Ovary (tissue), 7 donors: ENCODE measurements at regions not wholly inside any gene's neighbourhood (a gene's known extent, or its start where the extent isn't known, plus 50 kb on each side); places are given as distances from the start of the nearest gene placed in this dataset.

Experiments
- DNase-seq, 5 donors: peaks; one replicate each; pipeline ENCODE4 v3.0.0-alpha.2; 2019 to 2020
- H3K27ac ChIP-seq, 2 donors: fragments of 200-600 bp; one replicate each; pipeline versions ENCODE4 v1.5.1 to v1.8.0; 2019 to 2022
- H3K27me3 ChIP-seq: fragments of 200-600 bp; one replicate; pipeline ENCODE4 v1.8.0; 2022
- H3K36me3 ChIP-seq: fragments of 200-600 bp; sonication (generic); one replicate; pipeline ENCODE4 v1.5.1; 2019
- H3K4me1 ChIP-seq: one replicate; pipeline ENCODE4 v1.8.1; 2013; ENCODE audit warnings: mild to moderate bottlenecking, moderate library complexity; ENCODE audit not compliant: insufficient read depth
- H3K4me3 ChIP-seq: fragments of 200-600 bp; sonication (generic); one replicate; pipeline ENCODE4 v1.5.1; 2017
- H3K9me3 ChIP-seq, 2 donors: fragments of 200-600 bp in 1 of 2; sonication (generic) in 1 of 2; one replicate each; pipeline versions ENCODE4 v1.5.1 to v1.8.1; 2013 to 2019; ENCODE audit warnings: mild to moderate bottlenecking in 1 of 2, moderate library complexity in 1 of 2
- EP300 ChIP-seq: sonication (generic); formaldehyde crosslinking; IDR thresholded peaks from one replicate; pipeline ENCODE4 v1.6.1; 2017; ENCODE audit warnings: antibody characterized with exemption
- POLR2A ChIP-seq: fragments of 450-650 bp; IDR thresholded peaks from one replicate; pipeline ENCODE4 v1.6.1; 2017; ENCODE audit warnings: antibody characterized with exemption, mild to moderate bottlenecking, moderate library complexity
- WGBS, 3 donors: extraction: QIAGEN DNeasy Blood & Tissue Kit in 1 of 3; methylation state at CpG; one replicate each; pipeline versions ENCODE4 v1.1.5 to v1.1.7; 2013 to 2017; 5-methylcytosine and 5-hydroxymethylcytosine counted together
- intact Hi-C, 4 donors: fragments of 100-400 bp; cut with DNase I; formaldehyde crosslinking; loops; one replicate each; pipeline versions ENCODE4 v1.11.0 to v1.15.1; 2022 to 2023
- TF ChIP-seq, protein P1 (sequence below), 3 donors: fragments of 450-650 bp in 2 of 3; fragments of 200-600 bp in 1 of 3; IDR thresholded peaks; one replicate each; pipeline versions ENCODE4 v1.5.1 to v1.8.0; 2016 to 2022; ENCODE audit warnings: antibody characterized with exemption in 3 of 3, mild to moderate bottlenecking in 1 of 3
- donor health status: DM: no; HTN: no; CAD: no; lungs with moderate emphysema.
- donor health status: DM: no; HTN: no; CAD: no.
- donor health status: Bipolar disorder and iron deficiency.
- donor health status: DM: no; HTN: no; CAD: no.
- donor health status: DM: yes; HTN: yes; CAD: no.

DNA sequence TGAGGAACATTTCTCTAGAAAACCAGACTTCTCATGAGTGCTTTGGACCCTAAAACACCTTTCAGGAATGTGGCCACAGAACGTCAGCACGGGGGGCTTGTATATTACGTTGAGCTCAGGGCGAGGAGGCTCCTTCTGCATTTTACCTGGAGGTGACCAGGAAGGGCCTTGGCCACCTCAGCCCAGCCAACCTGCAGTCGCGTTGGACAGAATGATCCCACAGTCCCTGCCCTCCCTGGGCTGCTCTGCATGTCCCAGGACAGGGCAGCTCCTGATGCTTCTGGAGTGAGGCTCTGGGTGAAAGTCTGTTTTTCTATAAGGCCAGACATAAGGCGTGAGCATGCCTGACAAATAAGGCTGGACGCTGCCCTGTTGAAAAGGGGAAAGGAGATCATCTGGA, 121.9 kb downstream of the NDUFA10 start:
- Histone ChIP-seq H3K9me3 (no peaks in the 10 kb centered on the region), H3K4me3 (no peak overlapping the region), H3K27ac (no peak overlapping the region), H3K27me3 (no peaks in the 10 kb centered on the region), H3K4me1 (no peaks in the 10 kb centered on the region), H3K36me3 (no peaks in the 10 kb centered on the region)
- 70 to 74% (median 70%) methylated on average over 8 of the region's 8 CpGs for WGBS, 3 donors
- DNase-seq: no peak
- TF ChIP-seq EP300 (no peak), POLR2A (no peak)
- TF ChIP-seq, protein P1, sequence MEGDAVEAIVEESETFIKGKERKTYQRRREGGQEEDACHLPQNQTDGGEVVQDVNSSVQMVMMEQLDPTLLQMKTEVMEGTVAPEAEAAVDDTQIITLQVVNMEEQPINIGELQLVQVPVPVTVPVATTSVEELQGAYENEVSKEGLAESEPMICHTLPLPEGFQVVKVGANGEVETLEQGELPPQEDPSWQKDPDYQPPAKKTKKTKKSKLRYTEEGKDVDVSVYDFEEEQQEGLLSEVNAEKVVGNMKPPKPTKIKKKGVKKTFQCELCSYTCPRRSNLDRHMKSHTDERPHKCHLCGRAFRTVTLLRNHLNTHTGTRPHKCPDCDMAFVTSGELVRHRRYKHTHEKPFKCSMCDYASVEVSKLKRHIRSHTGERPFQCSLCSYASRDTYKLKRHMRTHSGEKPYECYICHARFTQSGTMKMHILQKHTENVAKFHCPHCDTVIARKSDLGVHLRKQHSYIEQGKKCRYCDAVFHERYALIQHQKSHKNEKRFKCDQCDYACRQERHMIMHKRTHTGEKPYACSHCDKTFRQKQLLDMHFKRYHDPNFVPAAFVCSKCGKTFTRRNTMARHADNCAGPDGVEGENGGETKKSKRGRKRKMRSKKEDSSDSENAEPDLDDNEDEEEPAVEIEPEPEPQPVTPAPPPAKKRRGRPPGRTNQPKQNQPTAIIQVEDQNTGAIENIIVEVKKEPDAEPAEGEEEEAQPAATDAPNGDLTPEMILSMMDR (IDR thresholded peaks at IDR 0.05): no peak
- intact Hi-C loops: no loop called here

GRCh38 chr2:239902749-239903201, 122.4 kb downstream of the NDUFA10 start:
- no peaks in the 10 kb centered on the region for H3K36me3 ChIP-seq
- no peak overlapping the region for H3K27ac ChIP-seq
- no peaks in the 10 kb centered on the region for H3K27me3 ChIP-seq
- H3K4me1 ChIP-seq: no peaks in the 10 kb centered on the region
- 31 to 47% (median 46%) methylated on average over 11 of the region's 11 CpGs for WGBS, 3 donors
- intact Hi-C loops: no loop called here
- no peak overlapping the region for H3K4me3 ChIP-seq
- DNase-seq: no peak
- TF ChIP-seq EP300: no peak
- TF ChIP-seq, protein P1 (IDR thresholded peaks at IDR 0.05): no peak
- no peak for TF ChIP-seq POLR2A
- no peaks in the 10 kb centered on the region for H3K9me3 ChIP-seq

GRCh38 chr2:239898292-239898925, 126.7 kb downstream of the NDUFA10 start:
- Histone ChIP-seq H3K36me3 (no peaks in the 10 kb centered on the region), H3K27ac (no peak overlapping the region), H3K9me3 (no peaks in the 10 kb centered on the region), H3K4me3 (no peak overlapping the region), H3K27me3 (no peaks in the 10 kb centered on the region), H3K4me1 (no peaks in the 10 kb centered on the region)
- intact Hi-C loops: loop anchor here in 1 of 4 donors (10.0 kb wide), 1 partner anchor 704 kb away; no protein-coding TSS in a partner anchor
- DNase-seq: no peak
- no peak for TF ChIP-seq POLR2A
- TF ChIP-seq EP300: no peak
- TF ChIP-seq, protein P1 (IDR thresholded peaks at IDR 0.05): no peak
- 84 to 90% (median 89%) methylated on average over 13 of the region's 13 CpGs for whole genome bisulfite sequencing, 3 donors

GRCh38 chr2:239897596-239898235, 127.4 kb downstream of the NDUFA10 start:
- no peak for DNase-seq
- H3K9me3 ChIP-seq: no peaks in the 10 kb centered on the region
- no peak overlapping the region for H3K4me3 ChIP-seq
- H3K4me1 ChIP-seq: no peaks in the 10 kb centered on the region
- H3K27ac ChIP-seq: no peak overlapping the region
- TF ChIP-seq EP300: no peak
- no peaks in the 10 kb centered on the region for H3K27me3 ChIP-seq
- intact Hi-C loops: loop anchor here in 1 of 4 donors (10.0 kb wide), 1 partner anchor 703 kb away; no protein-coding TSS in a partner anchor
- H3K36me3 ChIP-seq: no peaks in the 10 kb centered on the region
- WGBS, 3 donors: 87 to 93% (median 92%) methylated on average over 9 of the region's 9 CpGs

GRCh38 chr2:239896075-239896474, 129.1 kb downstream of the NDUFA10 start:
- Histone ChIP-seq H3K4me1 (no peaks in the 10 kb centered on the region), H3K36me3 (no peaks in the 10 kb centered on the region), H3K4me3 (no peak overlapping the region), H3K9me3 (no peaks in the 10 kb centered on the region), H3K27me3 (no peaks in the 10 kb centered on the region), H3K27ac (no peak overlapping the region)
- 73 to 75% (median 74%) methylated on average over 8 of the region's 8 CpGs for WGBS, 3 donors
- DNase-seq: no peak
- intact Hi-C loops: loop anchor here in 1 of 4 donors (10.0 kb wide), 1 partner anchor 701 kb away; no protein-coding TSS in a partner anchor
- TF ChIP-seq POLR2A (no peak), EP300 (no peak)
- TF ChIP-seq, protein P1 (IDR thresholded peaks at IDR 0.05): no peak
